CD4-positive, alpha-beta T cell treated with Interferon gamma for 1 hour (primary cell): ENCODE measurements at regions not wholly inside any gene's neighbourhood (a gene's known extent, or its start where the extent isn't known, plus 50 kb on each side); places are given as distances from the start of the nearest gene placed in this dataset.

Experiments used
- DNase-seq: peaks from one replicate; pipeline ENCODE4 v3.0.0-alpha.2; 2020

DNA sequence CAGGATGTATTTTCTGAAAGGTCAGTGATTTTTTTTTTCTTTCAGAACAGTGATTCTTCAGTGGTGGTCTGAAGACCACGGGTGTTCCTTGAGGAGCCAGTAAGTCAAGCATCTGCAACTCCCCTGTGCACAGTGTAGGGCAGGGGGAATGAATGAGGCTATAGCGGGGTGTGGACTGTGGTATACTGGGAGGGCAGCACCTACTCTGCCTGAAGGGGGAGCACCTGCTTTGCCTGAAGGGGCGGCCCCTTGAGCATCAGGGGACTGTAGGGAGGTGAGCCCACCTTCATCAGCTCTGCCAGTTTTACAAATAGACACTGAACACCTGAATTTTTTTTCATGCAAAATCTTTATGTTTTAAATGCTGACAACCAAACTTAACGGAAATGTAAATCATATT lies 77.5 kb upstream of the RIPOR2 start:
- no peak for DNase-seq

DNA sequence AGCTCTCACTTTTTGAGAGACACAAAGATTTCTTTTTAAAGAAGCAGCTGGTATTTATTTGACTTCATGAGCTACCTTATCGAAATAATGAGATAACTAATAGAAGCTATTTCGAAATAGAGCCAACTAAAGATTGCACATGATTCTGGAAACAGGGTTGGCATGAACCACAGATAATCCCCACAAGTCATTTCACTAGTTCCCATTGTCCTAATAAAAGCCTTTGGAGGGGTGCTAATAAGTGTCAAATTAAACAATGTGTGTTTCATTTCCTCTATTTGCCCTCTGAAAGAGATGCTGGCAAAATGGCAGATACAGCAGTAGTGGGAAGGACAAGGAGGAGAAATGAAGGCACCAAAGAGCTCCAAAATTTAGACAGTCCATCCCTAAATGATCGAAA lies 78.6 kb upstream of the RIPOR2 start:
- no peak for DNase-seq

DNA sequence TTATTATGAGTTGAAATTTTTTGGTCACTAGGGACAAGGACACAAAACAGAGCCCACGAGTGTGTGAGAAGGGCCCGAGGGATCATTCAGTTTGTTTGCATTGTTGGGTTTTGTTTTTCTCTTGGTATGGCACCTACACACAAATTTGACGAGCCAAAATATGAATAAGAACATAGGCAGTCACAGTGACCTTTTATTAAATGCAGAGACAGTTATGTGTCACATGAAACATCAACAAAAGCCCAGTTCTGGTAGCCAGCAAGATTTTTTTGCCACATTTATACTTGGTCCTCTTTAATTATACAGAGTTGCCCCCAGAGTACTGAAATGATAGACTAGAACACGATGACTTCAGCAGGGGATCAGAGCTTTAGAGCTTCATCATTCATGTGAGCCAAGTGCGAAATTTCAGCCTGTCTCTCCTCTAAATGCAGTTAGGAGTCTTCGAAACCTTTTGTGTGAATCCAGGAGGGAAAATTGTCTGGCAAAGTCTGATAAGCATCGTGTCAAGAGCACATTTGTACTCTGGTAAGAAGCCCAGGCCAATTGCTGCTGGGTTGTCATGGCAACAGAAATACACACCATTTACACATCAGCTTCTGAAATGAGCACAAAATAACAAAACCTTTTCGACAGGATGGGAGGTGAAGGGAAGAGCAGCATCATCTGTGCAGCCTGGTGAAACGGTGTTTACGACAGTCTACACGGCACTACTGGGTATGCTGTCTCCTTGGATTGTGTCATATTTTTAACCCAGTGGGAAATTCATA lies 79.2 kb upstream of the RIPOR2 start:
- DNase-seq: peak; percentile 78

DNA sequence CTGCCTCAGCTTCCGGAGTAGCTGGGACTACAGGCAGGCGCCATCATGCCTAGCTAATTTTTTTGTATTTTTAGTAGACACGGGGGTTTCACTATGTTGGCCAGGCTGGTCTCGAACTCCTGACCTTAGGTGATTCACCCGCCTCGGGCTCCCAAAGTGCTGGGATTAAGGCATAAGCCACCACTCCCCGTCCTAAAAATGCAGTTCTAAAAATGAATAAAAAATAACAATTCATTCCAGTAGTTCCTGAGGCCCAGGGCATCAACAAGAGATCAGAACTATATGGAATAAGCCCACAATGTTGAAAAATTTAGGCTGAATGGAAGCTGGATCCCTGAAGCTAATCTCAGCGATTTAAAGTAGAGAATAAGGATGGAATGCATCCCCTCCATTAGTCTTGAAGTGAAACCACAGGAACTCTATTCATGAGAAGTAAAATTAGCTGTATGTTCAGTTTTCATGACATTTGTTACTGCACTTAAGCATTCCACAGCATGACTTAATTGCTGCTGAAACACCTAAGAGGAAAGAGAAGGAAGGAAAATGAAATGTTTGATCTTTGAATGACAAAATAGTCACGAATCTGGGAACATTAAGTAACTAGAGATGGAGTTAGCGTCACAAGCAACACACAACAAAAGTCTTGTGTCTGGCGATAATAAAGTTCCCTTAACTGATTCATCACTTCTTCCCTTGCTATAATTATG lies 80.4 kb upstream of the RIPOR2 start:
- DNase-seq: no peak

DNA sequence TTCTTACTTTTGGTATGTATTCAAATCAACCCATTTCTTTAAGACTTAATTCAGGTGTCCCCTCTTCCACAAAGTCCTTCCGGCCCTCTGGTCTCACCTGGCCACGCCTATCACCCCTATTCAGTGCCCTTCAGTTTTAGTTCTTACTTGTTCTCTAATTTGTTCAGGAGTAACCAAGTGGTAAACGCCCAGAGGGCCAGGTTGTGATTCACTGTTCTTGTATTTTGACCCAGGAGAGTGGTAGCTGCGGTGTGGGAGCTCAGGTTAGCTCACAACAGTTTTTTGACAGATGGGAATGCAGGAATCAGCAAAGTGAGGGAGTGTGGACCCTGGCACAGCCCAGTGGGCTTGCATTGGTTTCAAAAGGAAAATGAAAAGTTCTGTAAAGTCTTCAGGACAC lies 81.7 kb upstream of the RIPOR2 start:
- DNase-seq: no peak

DNA sequence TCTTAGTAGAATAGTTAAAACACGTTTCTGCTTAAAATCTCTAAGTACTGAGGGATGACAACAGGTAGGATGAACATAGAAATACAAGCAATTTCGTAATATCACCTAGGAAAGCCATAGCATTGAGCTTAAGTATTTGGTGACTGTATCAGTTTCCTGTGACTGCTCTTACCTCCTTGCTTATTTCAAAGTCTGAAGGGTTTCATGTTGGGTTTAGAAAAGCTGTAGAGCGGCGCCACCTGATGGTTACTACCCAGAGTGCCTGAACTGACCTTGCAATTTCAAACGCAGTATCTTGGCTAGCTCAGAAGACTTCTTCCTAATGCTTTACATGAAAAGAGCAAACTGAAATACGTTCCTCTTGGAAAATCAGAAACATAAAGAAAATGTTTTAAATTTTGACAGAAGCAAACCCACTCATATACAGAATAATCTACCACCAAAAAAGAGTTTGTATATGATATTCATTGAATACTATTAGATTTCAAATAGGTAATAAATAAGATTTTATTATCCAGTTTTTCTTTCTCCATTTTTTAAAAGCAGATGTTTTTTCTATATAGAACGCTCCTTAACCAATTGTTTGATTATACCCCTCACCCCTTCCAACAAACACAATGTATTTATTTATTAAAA lies 82.3 kb upstream of the RIPOR2 start:
- peak; percentile 80 for DNase-seq

DNA sequence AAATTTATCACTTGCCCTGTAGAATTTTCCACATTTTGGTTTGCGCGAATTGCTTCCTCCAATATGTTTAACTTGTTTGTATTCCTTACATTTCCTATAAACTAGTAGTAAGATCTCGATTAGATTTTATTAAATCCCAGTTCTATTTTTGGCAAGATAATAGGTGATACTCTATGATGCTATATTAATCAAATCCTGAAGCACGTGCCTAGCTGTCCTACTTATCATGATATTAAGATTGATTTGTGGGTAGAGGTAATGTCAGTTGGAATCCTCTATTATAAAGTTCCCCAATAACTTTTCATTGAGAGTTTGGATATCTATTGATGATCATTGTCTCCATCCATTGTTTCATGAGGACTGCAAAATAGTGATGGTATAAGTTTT lies 82.8 kb upstream of the RIPOR2 start:
- DNase-seq: no peak

DNA sequence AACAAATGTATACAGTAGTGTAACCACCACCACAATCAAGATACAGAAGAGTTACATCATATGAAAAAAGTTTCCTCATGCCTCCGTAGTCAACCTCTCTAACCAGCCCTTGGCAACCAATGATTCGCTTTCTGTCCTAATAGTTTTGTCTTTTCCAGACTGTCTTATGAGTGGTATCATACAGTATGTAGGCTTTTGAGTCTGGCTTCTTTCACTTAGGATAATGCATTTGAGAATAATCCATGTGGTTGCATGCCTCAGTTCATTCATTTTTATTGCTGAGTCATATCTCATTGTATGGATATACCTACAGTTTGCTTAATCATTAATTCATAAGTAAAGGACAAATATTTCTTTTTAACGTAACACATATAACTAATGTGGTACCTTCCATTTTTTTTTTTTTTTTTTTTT lies 86.4 kb upstream of the RIPOR2 start:
- DNase-seq: no peak

DNA sequence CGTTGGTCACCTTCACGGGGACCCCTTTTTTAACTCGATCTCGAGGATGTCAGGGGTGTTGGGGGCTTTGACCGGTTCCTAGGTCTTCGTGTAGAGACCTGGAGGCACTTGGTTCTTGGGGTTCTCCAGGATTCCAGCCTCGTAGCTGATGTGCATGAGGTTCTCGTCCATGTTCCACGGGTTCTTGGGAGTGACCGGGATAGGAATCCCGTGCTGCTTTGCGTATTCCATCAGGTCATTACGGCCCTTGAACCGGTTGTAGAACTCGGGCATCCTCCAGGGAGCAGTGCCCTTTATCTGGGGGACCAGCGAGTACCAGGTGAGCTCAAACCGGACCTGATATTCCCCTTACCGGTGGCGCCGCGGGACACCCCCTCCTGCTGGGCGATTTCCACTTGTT lies 88.0 kb upstream of the RIPOR2 start:
- no peak for DNase-seq

DNA sequence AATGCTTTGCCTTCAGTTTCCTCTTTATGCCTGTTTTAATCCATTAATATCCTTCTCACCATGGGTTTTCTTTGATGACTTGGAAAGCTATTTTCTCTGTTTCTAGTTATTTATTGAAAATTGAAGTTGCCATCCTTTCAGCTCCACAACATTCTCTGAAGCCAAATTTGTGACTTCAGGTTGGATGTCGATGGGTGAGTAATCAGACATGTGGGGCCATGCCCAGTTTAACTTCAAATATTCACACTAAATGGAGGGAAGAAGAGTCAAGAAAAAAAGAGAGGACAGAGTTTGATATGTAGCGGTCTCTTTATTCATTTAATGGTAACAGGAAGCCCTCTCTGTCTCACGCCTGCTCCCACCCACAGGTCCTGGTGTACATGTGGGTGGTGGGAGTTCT lies 89.1 kb upstream of the RIPOR2 start:
- DNase-seq: no peak

DNA sequence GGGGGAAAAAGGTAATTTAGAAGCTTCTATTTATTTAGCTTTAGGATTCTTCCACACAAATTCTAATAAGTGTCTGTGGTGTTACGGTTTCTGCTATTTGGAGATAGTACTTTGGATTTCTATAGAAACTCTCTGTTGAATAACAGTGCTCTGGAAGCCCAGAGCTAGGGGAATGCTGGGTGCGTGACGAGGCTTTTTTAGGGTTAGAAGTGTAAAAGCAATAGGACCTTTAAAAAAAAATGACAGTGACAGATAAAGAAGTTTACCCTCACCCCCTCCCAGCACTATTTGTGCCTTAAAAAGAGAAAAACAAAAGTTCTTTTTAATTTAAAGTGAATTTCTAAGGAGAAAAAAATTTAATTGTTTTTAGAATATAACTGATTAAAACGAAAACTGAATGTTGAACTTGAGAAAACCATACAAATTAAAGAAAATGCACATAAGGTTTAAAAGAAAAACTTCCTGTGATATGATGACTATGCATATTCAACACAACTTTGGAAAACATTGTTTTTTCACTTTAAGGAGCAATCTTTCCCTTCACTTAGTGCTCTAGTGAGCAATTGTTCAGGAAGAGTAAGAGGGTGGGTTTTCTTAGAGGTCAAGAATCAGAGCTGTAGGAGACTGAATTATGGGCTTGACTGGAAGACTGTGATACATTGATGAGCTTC lies 89.6 kb upstream of the RIPOR2 start:
- DNase-seq: no peak

DNA sequence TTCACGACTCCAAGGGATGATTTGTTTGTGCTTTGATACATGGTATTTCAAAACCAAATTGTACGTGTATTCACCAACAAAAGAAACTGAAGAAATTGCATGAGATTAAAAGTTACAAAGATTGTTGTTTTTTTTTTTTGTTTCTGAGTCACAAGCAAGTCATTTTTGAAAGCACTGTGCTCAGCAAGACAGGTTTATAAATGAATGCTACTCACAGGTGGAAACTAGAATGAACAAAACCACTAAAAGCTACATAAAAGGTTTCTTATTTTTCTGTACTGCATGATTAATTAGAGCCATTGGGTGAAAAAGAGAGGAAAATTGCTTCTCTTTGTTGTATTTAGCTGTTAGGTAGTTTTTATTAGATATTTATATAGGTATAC lies 90.2 kb upstream of the RIPOR2 start:
- no peak for DNase-seq

DNA sequence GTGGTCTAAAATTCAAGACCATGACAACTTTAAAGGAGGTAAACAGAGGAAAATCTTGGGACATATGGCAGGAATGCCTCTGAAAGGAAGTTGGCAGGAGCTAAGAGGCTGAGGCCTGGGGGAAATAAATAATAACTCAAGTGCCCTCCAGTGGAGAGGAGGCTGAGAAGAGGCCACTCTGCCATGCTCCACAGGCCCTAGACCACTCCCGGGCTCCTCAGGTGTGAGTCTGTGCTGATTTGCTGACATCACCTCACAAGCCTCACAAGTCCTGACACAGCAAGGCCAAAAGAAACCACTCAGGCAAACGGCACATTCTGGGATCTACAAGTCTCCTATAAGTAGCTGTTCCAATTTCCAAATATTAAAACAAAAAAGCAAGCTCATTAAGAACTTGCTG lies 91.0 kb upstream of the RIPOR2 start:
- peak; percentile 9 for DNase-seq

DNA sequence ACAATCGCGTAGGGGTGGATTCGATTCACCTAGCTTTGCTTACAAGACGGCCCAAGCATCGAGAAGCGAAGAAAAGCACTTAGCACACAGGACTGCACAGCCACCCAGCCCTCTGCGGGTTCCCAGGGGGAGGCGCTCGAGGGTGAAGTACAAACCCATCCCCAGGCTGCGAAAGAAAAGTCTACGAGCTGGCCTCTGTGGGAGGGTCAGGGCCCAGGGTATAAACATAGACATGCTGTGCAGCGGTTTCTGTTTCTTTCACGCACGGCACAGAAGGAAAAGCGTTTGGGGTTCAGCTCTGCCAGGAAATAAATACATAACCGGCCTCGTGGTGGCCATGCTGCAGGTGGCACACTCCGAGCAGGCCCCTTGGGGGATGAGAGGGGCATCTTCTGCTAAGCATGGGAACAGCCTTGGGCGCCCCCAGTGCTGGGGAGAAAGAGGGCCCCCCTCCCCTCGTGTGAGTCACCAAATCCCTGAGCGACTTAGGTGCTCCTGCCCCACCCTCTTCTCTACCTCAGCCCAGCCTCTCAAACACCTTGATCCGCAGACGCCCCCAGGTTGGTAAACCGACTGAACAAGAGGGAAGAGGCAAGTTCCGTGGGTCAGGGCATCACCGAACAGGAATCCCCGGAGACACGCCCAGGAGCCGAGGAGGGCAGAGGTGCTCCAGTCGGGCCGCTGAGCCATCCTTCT lies 91.6 kb upstream of the RIPOR2 start:
- DNase-seq: peak; percentile 77

DNA sequence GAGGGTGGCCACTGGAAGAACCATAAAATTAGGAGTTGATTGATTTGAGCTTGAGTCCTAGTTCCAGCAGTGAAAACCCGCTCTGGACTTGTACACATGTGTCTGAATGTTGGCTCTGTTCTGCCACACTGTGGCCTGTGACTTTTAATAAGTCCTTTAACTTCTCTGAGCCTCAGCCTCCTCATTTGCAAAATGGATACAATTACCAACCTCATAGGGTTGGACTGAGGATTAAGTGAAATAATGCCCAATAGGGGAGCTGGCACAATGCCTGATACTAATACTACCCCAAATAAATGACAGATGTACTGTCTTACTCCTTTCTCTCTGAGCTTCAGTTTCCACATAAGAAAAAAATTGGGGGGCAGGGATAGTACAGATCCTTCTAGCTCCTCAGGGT lies 92.6 kb upstream of the RIPOR2 start:
- no peak for DNase-seq

DNA sequence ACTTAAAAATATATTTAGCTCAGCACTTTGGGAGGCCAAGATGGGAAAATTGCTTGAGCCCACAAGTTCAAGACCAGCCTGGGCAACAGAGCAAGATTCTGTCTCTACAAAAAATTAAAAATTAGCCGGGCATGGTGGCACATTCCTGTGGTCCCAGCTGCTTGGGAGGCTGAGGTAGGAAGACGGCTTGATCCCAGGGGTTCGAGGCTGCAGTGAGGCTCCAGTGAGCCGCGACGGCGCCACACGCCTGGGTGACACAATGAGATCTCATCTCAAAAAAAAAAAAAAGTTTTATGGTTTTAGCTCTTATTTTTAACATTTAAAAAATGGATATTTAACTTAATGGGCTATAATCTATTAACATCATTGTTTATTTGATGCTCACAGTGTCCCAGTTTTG lies 97.2 kb upstream of the RIPOR2 start:
- no peak for DNase-seq

DNA sequence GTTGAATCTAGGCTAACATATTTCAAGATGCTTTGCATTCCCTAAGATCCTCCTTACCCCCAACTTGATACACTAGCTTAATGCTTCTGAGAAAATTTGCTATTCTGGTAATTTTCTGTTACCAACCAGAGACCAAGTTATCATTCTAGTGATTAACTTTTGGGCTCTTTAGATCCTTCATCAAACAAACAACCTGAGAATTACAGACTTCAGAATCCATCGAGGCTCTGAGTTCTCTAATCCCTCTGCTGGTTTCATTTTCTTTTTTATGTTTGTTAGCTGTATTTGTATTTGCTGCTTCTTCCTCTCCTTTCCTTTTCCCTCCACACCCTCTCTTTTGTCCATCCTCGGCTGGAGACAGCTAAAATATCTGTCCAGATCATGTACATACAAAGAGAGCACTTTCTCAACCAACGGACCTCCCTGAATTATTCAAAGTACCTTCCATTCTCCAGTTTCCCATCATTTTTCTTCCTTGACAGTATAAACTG lies 98.7 kb upstream of the RIPOR2 start:
- DNase-seq: no peak

DNA sequence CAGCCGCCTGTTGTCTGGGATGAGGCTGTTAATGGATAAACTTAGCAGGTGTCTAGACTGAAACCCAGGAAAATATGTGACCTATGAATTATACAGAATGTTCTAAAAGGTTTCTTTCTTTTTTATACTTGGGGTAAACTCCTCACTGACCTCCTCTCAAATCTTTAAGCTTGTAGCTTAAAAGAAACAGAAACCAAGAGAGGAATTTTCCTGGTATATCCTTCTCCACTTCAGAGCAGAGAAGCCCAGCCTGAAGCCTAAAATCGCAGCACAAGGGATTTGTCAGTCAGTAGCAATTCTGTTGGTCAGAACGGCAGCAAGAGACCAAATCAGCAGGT lies 99.4 kb upstream of the RIPOR2 start:
- no peak for DNase-seq

DNA sequence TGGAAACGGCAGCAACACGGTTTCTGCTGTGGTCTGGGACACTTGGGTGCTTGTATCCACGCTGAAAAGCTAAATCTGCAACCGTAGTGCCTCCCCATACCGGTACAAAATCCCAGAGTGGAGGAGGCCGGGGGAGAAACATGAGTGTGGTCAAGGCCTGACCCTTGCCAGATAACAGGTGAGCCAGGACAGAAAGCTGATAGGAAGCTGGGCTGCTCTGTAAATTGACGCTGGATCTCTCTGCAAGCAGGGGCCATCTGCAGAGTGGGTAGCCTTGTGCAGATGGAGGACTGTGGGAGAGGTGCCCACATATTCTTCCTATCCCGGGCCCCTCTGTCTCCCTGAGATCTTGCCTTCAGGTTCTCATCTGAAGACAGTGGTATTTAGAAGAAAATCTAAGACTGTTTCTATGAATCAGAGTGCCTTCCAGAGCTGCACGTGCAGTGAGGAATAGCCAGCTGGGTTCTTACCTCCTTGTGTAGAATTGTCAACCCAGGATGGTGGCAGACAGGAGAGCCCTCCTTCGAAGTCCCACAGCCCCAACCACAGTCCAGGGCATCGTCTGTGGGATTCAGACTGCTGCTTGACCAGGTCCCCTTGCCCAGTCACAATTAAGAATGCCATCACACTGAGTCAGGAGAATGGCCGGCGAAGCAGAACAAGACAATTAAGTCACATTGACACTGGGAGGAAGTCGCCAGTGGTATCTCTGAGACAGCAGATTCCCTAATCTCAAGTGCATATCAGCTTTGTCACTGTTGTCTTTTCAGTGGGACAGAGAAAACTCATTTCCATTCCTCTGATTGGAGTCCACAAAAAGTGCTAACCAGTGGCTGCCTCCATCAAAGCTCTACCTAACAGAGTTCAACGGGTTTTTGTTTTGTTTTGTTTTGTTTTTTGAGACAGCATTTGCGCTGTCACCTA lies 100.0 kb upstream of the RIPOR2 start:
- peak; percentile 16 for DNase-seq

DNA sequence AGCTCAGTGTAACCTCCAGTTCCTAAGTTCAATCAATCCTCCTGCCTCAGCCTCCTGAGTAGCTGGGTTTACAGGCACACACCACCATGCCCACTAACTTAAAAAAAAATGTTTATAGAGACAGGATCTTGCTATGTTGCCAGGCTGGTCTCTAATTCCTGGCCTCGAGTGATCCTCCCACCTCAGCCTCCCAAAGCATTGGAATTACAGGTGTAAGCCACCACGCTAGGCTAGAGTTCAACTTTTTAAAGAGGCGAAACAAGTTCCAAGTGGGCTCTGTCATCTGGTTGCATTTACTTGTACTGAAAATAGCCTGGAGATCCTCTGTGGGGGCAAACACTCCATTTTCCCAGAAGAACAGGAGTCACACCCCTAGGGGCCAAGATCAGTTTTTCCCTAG lies 100.7 kb upstream of the RIPOR2 start:
- no peak for DNase-seq

DNA sequence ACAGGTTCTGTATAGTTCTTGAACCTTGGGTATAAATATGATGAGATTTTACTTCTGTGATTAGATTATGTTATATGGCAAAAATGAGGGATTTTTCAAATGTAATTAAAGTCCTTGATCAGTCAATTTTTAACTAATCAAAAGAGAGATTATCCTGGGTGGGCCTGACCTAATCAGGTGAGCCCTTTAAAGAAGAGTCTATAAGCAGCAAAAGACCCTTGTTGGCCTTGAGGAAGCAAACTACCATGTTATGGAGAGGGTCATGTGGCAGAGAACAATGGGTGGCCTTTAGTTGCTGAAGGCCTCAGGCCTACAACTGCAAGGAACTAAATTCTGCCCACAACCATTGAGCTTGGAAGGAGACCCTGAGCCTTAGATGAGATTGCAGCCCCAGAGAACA lies 102.5 kb upstream of the RIPOR2 start:
- DNase-seq: no peak

DNA sequence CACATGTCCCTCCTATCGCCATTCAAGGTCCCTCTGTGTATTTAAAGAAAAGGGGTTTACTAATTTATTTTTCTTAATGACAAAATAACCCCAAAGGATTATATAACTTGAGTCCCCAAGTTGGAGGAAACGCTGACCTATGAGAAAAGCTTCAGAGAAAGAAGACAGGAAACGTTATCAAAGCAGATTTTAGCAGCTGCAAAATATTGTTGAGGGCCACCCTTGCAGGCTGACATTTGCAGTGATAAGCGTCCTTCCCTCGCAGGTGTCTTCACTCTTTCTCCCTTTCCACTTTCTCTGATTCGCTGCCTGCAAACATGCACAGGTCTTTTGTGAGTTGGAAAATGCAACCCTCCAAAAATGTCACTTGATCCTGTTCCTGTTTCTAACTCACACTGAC lies 103.2 kb upstream of the RIPOR2 start:
- no peak for DNase-seq
